Upper lobe of left lung (tissue), 4 donors: ENCODE measurements at regions not wholly inside any gene's neighbourhood (a gene's known extent, or its start where the extent isn't known, plus 50 kb on each side); places are given as distances from the start of the nearest gene placed in this dataset.

Source experiments
- EP300 ChIP-seq, 4 donors: sonication (generic); formaldehyde crosslinking; IDR thresholded peaks; one replicate each; pipeline ENCODE4 v1.5.1; 2017; ENCODE audit warnings: antibody characterized with exemption in 4 of 4, control low read depth in 2 of 4
- POLR2A ChIP-seq, 4 donors: fragments of 450-650 bp; IDR thresholded peaks; one replicate each; pipeline ENCODE4 v1.5.1; 2016 to 2017; ENCODE audit warnings: antibody characterized with exemption in 4 of 4, mild to moderate bottlenecking in 2 of 4
- POLR2AphosphoS5 ChIP-seq, 2 donors: sonication (generic); formaldehyde crosslinking; IDR thresholded peaks; one replicate each; pipeline ENCODE4 v1.5.1; 2017; ENCODE audit warnings: antibody characterized with exemption in 2 of 2
- TF ChIP-seq, protein P1 (sequence below), 6 experiments: fragments of 450-650 bp in 4 of 6; fragments of 200-600 bp in 2 of 6; sonication (generic) in 2 of 6; IDR thresholded peaks; one replicate each; pipeline ENCODE4 v1.5.1; 2016 to 2019; ENCODE audit warnings: antibody characterized with exemption in 6 of 6

DNA sequence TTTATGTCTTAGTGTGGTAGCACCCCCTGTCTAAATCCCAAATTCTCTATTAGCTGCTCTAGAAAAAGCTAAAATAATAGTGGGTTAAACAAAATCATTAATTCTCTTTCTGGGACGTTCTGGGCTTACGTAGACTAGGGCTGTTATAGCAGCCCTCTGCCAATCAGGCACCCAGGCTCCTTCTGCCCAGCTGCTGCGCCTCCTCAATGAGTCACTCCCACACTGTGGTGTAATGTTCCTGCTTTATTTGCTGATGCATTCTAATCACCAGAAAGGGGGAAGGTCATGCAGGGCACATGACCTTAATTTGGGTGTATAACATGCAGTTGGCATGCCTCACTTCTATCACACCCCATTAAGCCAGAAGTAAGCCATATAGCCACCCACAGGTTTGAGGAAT is 294.5 kb downstream of the GALC start:
- TF ChIP-seq, protein P1, sequence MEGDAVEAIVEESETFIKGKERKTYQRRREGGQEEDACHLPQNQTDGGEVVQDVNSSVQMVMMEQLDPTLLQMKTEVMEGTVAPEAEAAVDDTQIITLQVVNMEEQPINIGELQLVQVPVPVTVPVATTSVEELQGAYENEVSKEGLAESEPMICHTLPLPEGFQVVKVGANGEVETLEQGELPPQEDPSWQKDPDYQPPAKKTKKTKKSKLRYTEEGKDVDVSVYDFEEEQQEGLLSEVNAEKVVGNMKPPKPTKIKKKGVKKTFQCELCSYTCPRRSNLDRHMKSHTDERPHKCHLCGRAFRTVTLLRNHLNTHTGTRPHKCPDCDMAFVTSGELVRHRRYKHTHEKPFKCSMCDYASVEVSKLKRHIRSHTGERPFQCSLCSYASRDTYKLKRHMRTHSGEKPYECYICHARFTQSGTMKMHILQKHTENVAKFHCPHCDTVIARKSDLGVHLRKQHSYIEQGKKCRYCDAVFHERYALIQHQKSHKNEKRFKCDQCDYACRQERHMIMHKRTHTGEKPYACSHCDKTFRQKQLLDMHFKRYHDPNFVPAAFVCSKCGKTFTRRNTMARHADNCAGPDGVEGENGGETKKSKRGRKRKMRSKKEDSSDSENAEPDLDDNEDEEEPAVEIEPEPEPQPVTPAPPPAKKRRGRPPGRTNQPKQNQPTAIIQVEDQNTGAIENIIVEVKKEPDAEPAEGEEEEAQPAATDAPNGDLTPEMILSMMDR (IDR thresholded peaks at IDR 0.05): no peak
- TF ChIP-seq EP300 (IDR thresholded peaks at IDR 0.05) (no peak), POLR2AphosphoS5 (IDR thresholded peaks at IDR 0.05) (no peak), POLR2A (IDR thresholded peaks at IDR 0.05) (no peak)
